B cell (primary cell): ENCODE measurements at regions not wholly inside any gene's neighbourhood (a gene's known extent, or its start where the extent isn't known, plus 50 kb on each side); places are given as distances from the start of the nearest gene placed in this dataset.

Experiments used
- ATAC-seq: fragments of 200-7000 bp; cut with Tn5 transposase; one replicate; pipeline ENCODE4 v1.10.0; 2021; ENCODE audit warnings: low read depth, mild to moderate bottlenecking, moderate number of reproducible peaks, moderate library complexity
- CTCF ChIA-PET: fragments of 350-600 bp; sonication (Branson Sonifier 250); formaldehyde crosslinking; loops from one replicate; lab custom pipeline; 2021; ENCODE audit warnings: antibody characterized with exemption, inconsistent platforms; lab: Charles Lee
- POLR2A ChIA-PET: fragments of 350-600 bp; sonication (Branson Sonifier 250); formaldehyde crosslinking; loops from one replicate; lab custom pipeline; 2021; ENCODE audit warnings: antibody characterized with exemption; lab: Charles Lee
- DNase-seq: peaks from one replicate; pipeline ENCODE4 v3.0.0; 2013
- H2AFZ ChIP-seq: 2 replicates; pipeline ENCODE4 v1.6.1; 2012; ENCODE audit warnings: mild to moderate bottlenecking, low read depth, low read length; ENCODE audit not compliant: insufficient read depth, poor library complexity, severe bottlenecking
- H3K27ac ChIP-seq, 2 donors: 1 replicate in 1 of 2; 2 replicates in 1 of 2; pipeline ENCODE4 v1.5.1; 2012 to 2013; ENCODE audit warnings: low read length in 2 of 2, mild to moderate bottlenecking in 2 of 2, moderate library complexity in 1 of 2
- H3K27me3 ChIP-seq, 4 experiments: fragments of 200-600 bp in 1 of 4; sonication (generic) in 1 of 4; replicated peaks in 1 of 4; 1 replicate in 2 of 4; 2 replicates in 2 of 4; pipeline versions ENCODE4 v1.6.1 to v1.7.0; 2013 to 2016; ENCODE audit warnings: low read length in 3 of 4, mild to moderate bottlenecking in 2 of 4, mixed read lengths in 1 of 4, moderate library complexity in 1 of 4; ENCODE audit not compliant: insufficient read depth in 4 of 4, control insufficient read depth in 3 of 4; ENCODE audit errors: control extremely low read depth in 1 of 4
- H3K36me3 ChIP-seq, 2 experiments: replicated peaks in 1 of 2; 1 replicate in 1 of 2; 2 replicates in 1 of 2; pipeline versions ENCODE4 v1.6.1 to v1.7.1; 2013; ENCODE audit warnings: low read length in 1 of 2; ENCODE audit not compliant: insufficient read depth in 2 of 2, control insufficient read depth in 1 of 2; ENCODE audit errors: control extremely low read depth in 1 of 2, extremely low read depth in 1 of 2
- H3K4me1 ChIP-seq, 2 donors: fragments of 200-600 bp in 1 of 2; sonication (generic) in 1 of 2; 1 replicate in 1 of 2; 2 replicates in 1 of 2; pipeline versions ENCODE4 v1.5.1 to v1.6.1; 2013 to 2017; ENCODE audit warnings: low read length in 2 of 2; ENCODE audit not compliant: control insufficient read depth in 2 of 2, insufficient read depth in 2 of 2
- H3K4me2 ChIP-seq: replicated peaks from 2 replicates; pipeline ENCODE3; 2012; ENCODE audit warnings: mild to moderate bottlenecking, low read depth, low read length; ENCODE audit not compliant: poor library complexity, severe bottlenecking
- H3K4me3 ChIP-seq, 5 experiments: fragments of 200-600 bp in 1 of 5; sonication (generic) in 1 of 5; 1 replicate in 3 of 5; 2 replicates in 2 of 5; pipeline versions ENCODE4 v1.5.1 to v1.7.0; 2011 to 2016; ENCODE audit warnings: low read length in 4 of 5, mild to moderate bottlenecking in 4 of 5, low read depth in 2 of 5, control low read depth in 1 of 5, moderate library complexity in 1 of 5; ENCODE audit not compliant: insufficient read depth in 1 of 5; ENCODE audit errors: control extremely low read depth in 1 of 5, extremely low read depth in 1 of 5
- H3K79me2 ChIP-seq: fragments of 200-600 bp; sonication (generic); one replicate; pipeline ENCODE4 v1.6.0; 2016; ENCODE audit warnings: low read length; ENCODE audit not compliant: control insufficient read depth, insufficient read depth
- H3K9ac ChIP-seq: fragments of 200-600 bp; sonication (generic); 2 replicates; pipeline ENCODE4 v1.6.1; 2017; ENCODE audit warnings: mild to moderate bottlenecking, low read length, moderate library complexity
- H3K9me3 ChIP-seq, 3 donors: one replicate each; pipeline versions ENCODE4 v1.6.1 to v1.7.1; 2013; ENCODE audit warnings: low read length in 2 of 3; ENCODE audit not compliant: control insufficient read depth in 2 of 3, insufficient read depth in 1 of 3; ENCODE audit errors: control extremely low read depth in 1 of 3
- H4K20me1 ChIP-seq: 2 replicates; pipeline ENCODE4 v1.6.0; 2012; ENCODE audit warnings: mild to moderate bottlenecking, low read length; ENCODE audit not compliant: insufficient read depth, control insufficient read depth, poor library complexity, severe bottlenecking
- H3K27ac Mint-ChIP-seq: one replicate; pipeline ENCODE4 v1.8.0; 2021; ENCODE audit warnings: mixed read lengths
- H3K27me3 Mint-ChIP-seq: one replicate; pipeline ENCODE4 v1.8.0; 2021; ENCODE audit warnings: mixed read lengths
- H3K4me1 Mint-ChIP-seq: one replicate; pipeline ENCODE4 v1.8.0; 2021; ENCODE audit warnings: mixed read lengths
- H3K4me3 Mint-ChIP-seq: one replicate; pipeline ENCODE4 v1.8.0; 2021; ENCODE audit warnings: mixed read lengths
- H3K9me3 Mint-ChIP-seq: one replicate; pipeline ENCODE4 v1.8.0; 2022; ENCODE audit warnings: mixed read lengths; ENCODE audit not compliant: insufficient read depth
- CTCF ChIP-seq: fragments of 200-600 bp; IDR thresholded peaks from one replicate; pipeline ENCODE4 v1.8.0; 2022; ENCODE audit warnings: antibody characterized with exemption, mild to moderate bottlenecking
- EZH2 ChIP-seq: IDR thresholded peaks from 2 replicates; pipeline ENCODE4 v1.6.1; 2012; ENCODE audit warnings: borderline replicate concordance, low read depth, mild to moderate bottlenecking, moderate library complexity, low read length; ENCODE audit not compliant: insufficient read depth, poor library complexity, severe bottlenecking
- WGBS: methylation state at CpG from one replicate; pipeline ENCODE4 v1.1.5; 2013; ENCODE audit warnings: missing lambda C conversion rate; ENCODE audit not compliant: insufficient coverage; 5-methylcytosine and 5-hydroxymethylcytosine counted together
- intact Hi-C: fragments of 100-400 bp; cut with micrococcal nuclease; formaldehyde crosslinking; loops from one replicate; pipeline ENCODE4 v1.10.0; 2022

GRCh38 chr13:111022241-111022640 is 92.9 kb upstream of the ARHGEF7 start:
- TF ChIP-seq CTCF (no peak), EZH2 (no peak)
- CTCF ChIA-PET = no interaction called here
- peaks cover 6 to 23% (median 14%) of the 10 kb centered on the region in 3 donors for H3K9me3 ChIP-seq

GRCh38 chr13:111021270-111021669 is 93.8 kb upstream of the ARHGEF7 start:
- H3K9me3 ChIP-seq = peaks cover 6 to 23% (median 14%) of the 10 kb centered on the region in 3 donors
- no peak overlapping the region for H3K4me3 ChIP-seq
- peaks cover 0 to 7% (median 0%) of the 10 kb centered on the region in 4 experiments for H3K27me3 ChIP-seq
- H3K4me2 ChIP-seq = no peak overlapping the region
- H2AFZ ChIP-seq = no peak overlapping the region
- ChIA-PET POLR2A (no interaction called here), CTCF (no interaction called here)
- H3K4me1 ChIP-seq = no peaks in the 10 kb centered on the region
- no peak for TF ChIP-seq EZH2
- TF ChIP-seq CTCF = no peak
- no peak for ATAC-seq
- H3K4me3 Mint-ChIP-seq = no peak overlapping the region
- DNase-seq = no peak
- H3K27me3 Mint-ChIP-seq = peaks cover 9% of the 10 kb centered on the region
- WGBS = no CpG with 5 or more reads among the region's 1 CpG
- H3K9ac ChIP-seq = no peak overlapping the region
- H3K79me2 ChIP-seq = no peaks in the 10 kb centered on the region
- H3K27ac Mint-ChIP-seq = no peak overlapping the region
- H3K9me3 Mint-ChIP-seq = peaks cover 3% of the 10 kb centered on the region
- intact Hi-C loops = no loop called here
- H4K20me1 ChIP-seq = no peaks in the 10 kb centered on the region
- H3K4me1 Mint-ChIP-seq = no peaks in the 10 kb centered on the region
- no peak overlapping the region for H3K27ac ChIP-seq
- no peaks in the 10 kb centered on the region for H3K36me3 ChIP-seq

More at GRCh38 chr13:111022241-111022640, 92.9 kb upstream of the ARHGEF7 start:
- no CpG with 5 or more reads among the region's 1 CpG for WGBS
- intact Hi-C loops = no loop called here
- ATAC-seq = no peak
- Mint-ChIP-seq H3K27ac (no peak overlapping the region), H3K4me3 (no peak overlapping the region), H3K27me3 (peaks cover 9% of the 10 kb centered on the region), H3K9me3 (peaks cover 3% of the 10 kb centered on the region), H3K4me1 (no peaks in the 10 kb centered on the region)
- Histone ChIP-seq H3K27ac (no peak overlapping the region), H3K36me3 (no peaks in the 10 kb centered on the region), H3K79me2 (no peaks in the 10 kb centered on the region), H3K4me3 (no peak overlapping the region), H3K9ac (no peak overlapping the region), H4K20me1 (no peaks in the 10 kb centered on the region), H2AFZ (no peak overlapping the region), H3K27me3 (peaks cover 0 to 7% (median 0%) of the 10 kb centered on the region in 4 experiments), H3K4me1 (no peaks in the 10 kb centered on the region), H3K4me2 (no peak overlapping the region)
- DNase-seq = no peak
- POLR2A ChIA-PET = no interaction called here
